HEK293 (cell line): ENCODE measurements at regions not wholly inside any gene's neighbourhood (a gene's known extent, or its start where the extent isn't known, plus 50 kb on each side); places are given as distances from the start of the nearest gene placed in this dataset.

Experiments
- CTCF ChIA-PET: fragments of 350-600 bp; formaldehyde crosslinking; extraction: SDS; loops from one replicate; lab custom pipeline; 2021; ENCODE audit warnings: antibody characterized with exemption; lab: Yijun Ruan, JAX
- POLR2A ChIA-PET: fragments of 300-600 bp; formaldehyde crosslinking; extraction: SDS; loops from one replicate; lab custom pipeline; 2020; ENCODE audit warnings: antibody characterized with exemption, inconsistent platforms; lab: Yijun Ruan, JAX
- H3K27ac ChIP-seq: fragments of 200-500 bp; sonication (Bioruptor generic); 2 replicates; pipeline ENCODE4 v1.5.1; 2014; ENCODE audit warnings: low read depth, low read length, control low read depth, inconsistent platforms; ENCODE audit errors: extremely low read depth
- H3K36me3 ChIP-seq, 2 experiments: fragments of 200-500 bp in 1 of 2; sonication (Bioruptor generic) in 1 of 2; 1 replicate in 1 of 2; 2 replicates in 1 of 2; pipeline ENCODE4 v1.5.1; 2014 to 2017; ENCODE audit warnings: inconsistent platforms in 2 of 2, low read length in 2 of 2; ENCODE audit not compliant: control insufficient read depth in 2 of 2, insufficient read depth in 1 of 2
- H3K4me1 ChIP-seq: fragments of 200-500 bp; sonication (Bioruptor generic); 2 replicates; pipeline ENCODE4 v1.5.1; 2014; ENCODE audit warnings: mild to moderate bottlenecking, low read length, inconsistent platforms; ENCODE audit not compliant: control insufficient read depth, insufficient read depth
- H3K4me3 ChIP-seq: 2 replicates; pipeline ENCODE4 v1.5.1; 2011; ENCODE audit warnings: low read depth, mild to moderate bottlenecking, control low read depth, low read length, moderate library complexity
- H3K9me3 ChIP-seq: fragments of 200-500 bp; sonication (Bioruptor generic); 2 replicates; pipeline ENCODE4 v1.5.1; 2014; ENCODE audit warnings: low read depth, low read length, inconsistent platforms; ENCODE audit not compliant: control insufficient read depth, insufficient read depth
- AEBP2 ChIP-seq: fragments of 450-650 bp; formaldehyde crosslinking; IDR thresholded peaks from 2 replicates; pipeline ENCODE4 v1.5.1; 2016; ENCODE audit warnings: missing biosample characterization, missing genetic modification characterization, borderline replicate concordance
- HOXC10 ChIP-seq: sonication (generic); formaldehyde crosslinking; IDR thresholded peaks from 2 replicates; pipeline ENCODE4 v1.8.1; 2023; ENCODE audit warnings: mild to moderate bottlenecking, missing genetic modification reagents
- HOXD13 ChIP-seq: sonication (generic); formaldehyde crosslinking; IDR thresholded peaks from 2 replicates; pipeline ENCODE4 v1.8.0; 2022; ENCODE audit warnings: missing genetic modification reagents, borderline replicate concordance
- MZF1 ChIP-seq: fragments of 450-650 bp; formaldehyde crosslinking; IDR thresholded peaks from 2 replicates; pipeline ENCODE4 v1.5.1; 2017; ENCODE audit warnings: missing biosample characterization, missing genetic modification characterization, borderline replicate concordance
- ZBTB11 ChIP-seq: fragments of 450-650 bp; formaldehyde crosslinking; conservative IDR thresholded peaks from 2 replicates; pipeline ENCODE4 v1.5.1; 2016; ENCODE audit warnings: low read depth, missing biosample characterization, missing genetic modification characterization
- ZBTB44 ChIP-seq: fragments of 450-650 bp; IDR thresholded peaks from 2 replicates; pipeline ENCODE4 v1.5.1; 2018; ENCODE audit warnings: missing biosample characterization, mild to moderate bottlenecking, missing genetic modification characterization
- ZBTB48 ChIP-seq: fragments of 450-650 bp; formaldehyde crosslinking; IDR thresholded peaks from 2 replicates; pipeline ENCODE4 v1.5.1; 2016; ENCODE audit warnings: missing biosample characterization, missing genetic modification characterization
- ZNF112 ChIP-seq: fragments of 450-650 bp; formaldehyde crosslinking; IDR thresholded peaks from 2 replicates; pipeline ENCODE4 v1.5.0; 2017; ENCODE audit warnings: missing biosample characterization, missing genetic modification characterization
- ZNF138 ChIP-seq: fragments of 450-650 bp; formaldehyde crosslinking; IDR thresholded peaks from 2 replicates; pipeline ENCODE4 v1.5.1; 2016; ENCODE audit warnings: missing biosample characterization, missing genetic modification characterization, borderline replicate concordance
- ZNF157 ChIP-seq: fragments of 450-650 bp; formaldehyde crosslinking; IDR thresholded peaks from 2 replicates; pipeline ENCODE4 v1.5.1; 2016; ENCODE audit warnings: missing biosample characterization, missing genetic modification characterization
- ZNF175 ChIP-seq: fragments of 450-650 bp; formaldehyde crosslinking; IDR thresholded peaks from 2 replicates; pipeline ENCODE4 v1.5.1; 2016; ENCODE audit warnings: missing biosample characterization, missing genetic modification characterization
- ZNF335 ChIP-seq: fragments of 450-650 bp; formaldehyde crosslinking; conservative IDR thresholded peaks from 2 replicates; pipeline ENCODE4 v1.5.1; 2016; ENCODE audit warnings: missing biosample characterization, missing genetic modification characterization
- ZNF530 ChIP-seq: fragments of 450-650 bp; formaldehyde crosslinking; IDR thresholded peaks from 2 replicates; pipeline ENCODE4 v1.5.1; 2016; ENCODE audit warnings: low read depth, missing biosample characterization, missing genetic modification characterization
- ZNF544 ChIP-seq: fragments of 450-650 bp; formaldehyde crosslinking; IDR thresholded peaks from 2 replicates; pipeline ENCODE4 v1.5.0; 2017; ENCODE audit warnings: missing biosample characterization, missing genetic modification characterization
- ZNF555 ChIP-seq: fragments of 450-650 bp; formaldehyde crosslinking; conservative IDR thresholded peaks from 2 replicates; pipeline ENCODE4 v1.5.1; 2017; ENCODE audit warnings: missing biosample characterization, mild to moderate bottlenecking, missing genetic modification characterization, inconsistent platforms
- ZNF585B ChIP-seq: fragments of 450-650 bp; formaldehyde crosslinking; IDR thresholded peaks from 2 replicates; pipeline ENCODE4 v1.5.1; 2016; ENCODE audit warnings: missing biosample characterization, missing genetic modification characterization

GRCh38 chr4:34417160-34417559 is 1827.2 kb downstream of the ARAP2 start:
- Histone ChIP-seq H3K36me3 (no peaks in the 10 kb centered on the region), H3K9me3 (no peaks in the 10 kb centered on the region), H3K27ac (no peak overlapping the region)
- POLR2A ChIA-PET = no interaction called here
- TF ChIP-seq ZNF530 (tag by site-specific recombination) = no peak
- no peak for TF ChIP-seq ZNF138 (tag by site-specific recombination)
- TF ChIP-seq HOXC10 (CRISPR knock-in tag) = no peak
- TF ChIP-seq, all 188 proteins: peak for 0
- Histone ChIP-seq H3K4me1 (no peaks in the 10 kb centered on the region), H3K4me3 (no peak overlapping the region)
- CTCF ChIA-PET = no interaction called here

GRCh38 chr4:34419871-34420270 is 1824.4 kb downstream of the ARAP2 start:
- Histone ChIP-seq H3K4me1 (no peaks in the 10 kb centered on the region), H3K27ac (no peak overlapping the region), H3K9me3 (no peaks in the 10 kb centered on the region), H3K4me3 (no peak overlapping the region), H3K36me3 (no peaks in the 10 kb centered on the region)
- TF ChIP-seq ZBTB11 (tag by site-specific recombination) = no peak
- CTCF ChIA-PET = no interaction called here
- POLR2A ChIA-PET = no interaction called here

- H3K27ac ChIP-seq = no peak overlapping the region
- no peak overlapping the region for H3K4me3 ChIP-seq
- H3K36me3 ChIP-seq = no peaks in the 10 kb centered on the region
- H3K9me3 ChIP-seq = no peaks in the 10 kb centered on the region
- H3K4me1 ChIP-seq = no peaks in the 10 kb centered on the region
- TF ChIP-seq ZNF335 (tag by site-specific recombination) = no peak
- TF ChIP-seq ZNF157 (tag by site-specific recombination) = no peak
- TF ChIP-seq ZNF175 = no peak
- no peak for TF ChIP-seq HOXC10 (CRISPR knock-in tag)
- no peak for TF ChIP-seq ZNF544 (tag by site-specific recombination)
- no peak for TF ChIP-seq AEBP2
- TF ChIP-seq MZF1 (tag by site-specific recombination) = no peak
- TF ChIP-seq HOXD13 = no peak
- no peak for TF ChIP-seq ZBTB48 (tag by site-specific recombination)
- no peak for TF ChIP-seq ZNF585B
- TF ChIP-seq ZBTB44 = no peak
- no peak for TF ChIP-seq ZNF112
- TF ChIP-seq ZNF555 (tag by site-specific recombination) = no peak
- ChIA-PET POLR2A (no interaction called here), CTCF (no interaction called here)
Observed at GRCh38 chr4:34422472-34423175, 1821.7 kb downstream of the ARAP2 start.
